ENCODE measurements at regions not wholly inside any gene's neighbourhood (a gene's known extent, or its start where the extent isn't known, plus 50 kb on each side); places are given as distances from the start of the nearest gene placed in this dataset.
"Not testable (repeated sequence)": the region's sequence is repeated elsewhere in the genome, so short reads cannot be mapped to it uniquely, and the experiment has no call there.

DNA sequence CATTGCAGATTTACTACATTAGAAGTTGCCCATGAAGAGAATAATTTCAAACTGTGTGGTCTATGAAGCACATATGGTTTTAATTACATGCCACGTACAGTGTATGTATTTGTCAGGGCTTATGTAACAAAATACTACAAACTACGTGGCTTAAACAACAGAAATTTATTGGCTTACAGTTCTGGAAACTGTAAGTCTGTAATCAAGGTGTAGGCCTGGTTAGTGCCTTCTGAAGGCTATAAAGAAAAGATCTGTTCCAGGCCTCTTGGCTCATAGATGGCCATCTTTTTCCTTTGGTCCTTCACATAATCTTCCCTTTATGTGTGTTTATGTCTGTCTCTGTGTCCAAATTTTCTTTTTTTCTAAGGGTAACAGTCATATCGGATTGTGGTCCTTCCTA lies 1160.2 kb downstream of the FAM133A start:
- H3K36me3 ChIP-seq (replicated peaks): no peaks in the 10 kb centered on the region
- H3K4me1 ChIP-seq: no peaks in the 10 kb centered on the region
- no peaks in the 10 kb centered on the region for H3K9me3 ChIP-seq
- no peaks in the 10 kb centered on the region for H3K27me3 ChIP-seq (ENCODE audit: low read depth)
- DNase-seq (ENCODE audit: low spot score in 2 of 2): no peak
- no peak overlapping the region for H3K4me3 ChIP-seq
- in situ Hi-C loops (cut with MboI; ENCODE audit: low sequenced_read_pairs): no loop called here

DNA sequence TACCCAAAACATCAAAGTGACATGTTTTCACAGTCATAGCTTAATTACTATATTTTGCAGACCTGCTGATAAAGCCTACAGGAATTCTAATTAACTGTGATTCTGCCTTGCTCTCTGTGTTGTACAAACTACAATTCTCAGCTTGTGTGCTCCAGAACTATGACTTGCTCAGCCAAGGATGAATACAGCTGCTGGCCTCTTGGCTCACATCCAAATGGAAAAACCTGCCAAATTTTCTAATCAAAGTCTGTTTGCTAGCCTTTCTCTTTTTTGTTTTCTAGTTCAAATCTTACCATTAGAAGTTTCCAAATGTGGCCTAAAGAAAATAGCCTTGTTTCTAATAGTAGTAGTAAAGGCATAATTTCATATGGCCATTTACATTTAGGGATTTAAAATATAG lies 1176.8 kb downstream of the FAM133A start:
- Histone ChIP-seq H3K9me3 (no peaks in the 10 kb centered on the region), H3K27me3 (ENCODE audit: low read depth) (no peaks in the 10 kb centered on the region), H3K4me1 (no peaks in the 10 kb centered on the region), H3K4me3 (no peak overlapping the region), H3K36me3 (replicated peaks) (no peaks in the 10 kb centered on the region)
- in situ Hi-C loops (cut with MboI; ENCODE audit: low sequenced_read_pairs): no loop called here
- DNase-seq (ENCODE audit: low spot score in 2 of 2): no peak

DNA sequence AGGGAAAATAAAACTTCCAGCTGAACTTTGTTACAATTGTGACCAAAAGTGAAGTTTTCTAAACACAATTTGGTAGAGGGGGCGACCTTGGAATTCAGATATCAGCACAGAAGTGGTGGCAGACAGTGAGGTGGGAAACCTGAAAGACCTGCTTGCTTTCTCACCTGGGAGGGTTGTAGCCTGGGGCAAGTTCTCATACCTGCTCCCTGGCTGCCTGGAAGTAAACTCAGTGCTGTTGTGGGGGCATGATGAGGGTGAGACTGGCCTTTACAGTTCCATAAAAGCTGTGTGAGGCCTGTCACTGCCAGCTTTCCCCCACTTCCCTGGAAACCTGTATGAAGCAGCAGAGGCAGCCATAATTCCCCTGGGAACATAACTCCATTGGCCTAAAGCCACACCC lies 1180.2 kb downstream of the FAM133A start:
- Histone ChIP-seq H3K4me3 (no peak overlapping the region), H3K9me3 (no peaks in the 10 kb centered on the region), H3K36me3 (replicated peaks) (no peaks in the 10 kb centered on the region), H3K27me3 (ENCODE audit: low read depth) (no peaks in the 10 kb centered on the region), H3K4me1 (no peaks in the 10 kb centered on the region)
- DNase-seq (ENCODE audit: low spot score in 2 of 2): no peak
- in situ Hi-C loops (cut with MboI; ENCODE audit: low sequenced_read_pairs): no loop called here

DNA sequence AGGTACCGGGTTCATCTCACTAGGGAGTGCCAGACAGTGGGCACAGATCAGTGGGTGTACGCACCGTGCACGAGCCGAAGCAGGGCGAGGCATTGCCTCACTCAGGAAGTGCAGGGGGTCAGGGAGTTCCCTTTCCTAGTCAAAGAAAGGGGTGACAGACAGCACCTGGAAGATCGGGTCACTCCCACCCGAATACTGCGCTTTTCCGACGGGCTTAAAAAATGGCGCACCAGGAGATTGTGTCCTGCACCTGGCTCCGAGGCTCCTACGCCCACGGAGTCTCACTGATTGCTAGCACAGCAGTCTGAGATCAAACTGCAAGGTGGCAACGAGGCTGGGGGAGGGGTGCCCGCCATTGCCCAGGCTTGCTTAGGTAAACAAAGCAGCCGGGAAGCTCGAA lies 1188.5 kb downstream of the FAM133A start:
- H3K9me3 ChIP-seq; H3K36me3 ChIP-seq (replicated peaks); DNase-seq (ENCODE audit: low spot score in 2 of 2); H3K27me3 ChIP-seq (ENCODE audit: low read depth); in situ Hi-C loops (cut with MboI; ENCODE audit: low sequenced_read_pairs); H3K4me3 ChIP-seq; H3K4me1 ChIP-seq: not testable (repeated sequence)

DNA sequence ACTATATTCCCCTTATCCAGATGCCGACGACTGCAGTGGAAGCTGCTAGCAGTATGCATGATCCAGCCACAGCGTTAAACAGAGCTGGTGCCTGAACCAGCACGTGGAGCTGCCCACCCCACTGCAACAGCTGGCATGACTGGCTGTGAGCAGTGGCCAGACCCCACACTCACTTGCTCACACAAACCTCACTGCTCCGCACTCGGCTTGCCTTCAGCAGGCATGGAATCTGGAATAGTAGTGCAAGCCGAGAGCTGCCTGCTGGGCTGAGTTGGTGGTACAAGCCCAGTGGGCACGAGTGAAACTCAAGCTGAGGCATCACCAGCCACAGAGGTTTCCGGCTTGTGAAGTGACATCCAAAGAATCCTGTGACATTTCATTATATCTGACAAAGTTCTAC lies 1197.6 kb downstream of the FAM133A start:
- no peak for DNase-seq (ENCODE audit: low spot score in 2 of 2)
- Histone ChIP-seq H3K9me3 (peaks cover 2% of the 10 kb centered on the region; the same call in 1 of the 2 replicates), H3K27me3 (ENCODE audit: low read depth) (no peaks in the 10 kb centered on the region), H3K4me1 (no peaks in the 10 kb centered on the region), H3K4me3 (no peak overlapping the region), H3K36me3 (replicated peaks) (no peaks in the 10 kb centered on the region)
- in situ Hi-C loops (cut with MboI; ENCODE audit: low sequenced_read_pairs): no loop called here

DNA sequence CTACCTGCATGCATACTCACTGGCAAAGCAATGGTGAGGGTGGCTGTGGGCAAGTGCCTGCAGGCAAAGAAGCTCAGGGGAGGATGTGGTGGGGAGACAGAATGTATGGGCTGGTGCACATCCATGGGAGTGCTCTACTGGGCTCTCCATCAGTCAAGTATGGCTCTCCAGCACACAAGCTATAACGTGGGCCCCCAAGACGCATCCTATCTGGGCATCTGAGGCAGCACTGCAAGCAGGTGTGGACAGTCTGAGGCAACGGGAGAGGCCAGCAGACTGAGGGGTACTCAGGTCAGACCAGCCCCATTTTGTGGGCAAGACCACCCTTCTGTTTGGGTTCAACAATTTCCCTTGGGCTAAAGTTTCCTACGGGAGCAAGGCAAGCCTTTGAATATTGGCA lies 1227.8 kb downstream of the FAM133A start:
- Histone ChIP-seq H3K4me3 (no peak overlapping the region), H3K9me3 (no peaks in the 10 kb centered on the region), H3K36me3 (replicated peaks) (no peaks in the 10 kb centered on the region), H3K27me3 (ENCODE audit: low read depth) (no peaks in the 10 kb centered on the region), H3K4me1 (no peaks in the 10 kb centered on the region; the same call in 1 of the 2 replicates)
- in situ Hi-C loops (cut with MboI; ENCODE audit: low sequenced_read_pairs): no loop called here
- DNase-seq (ENCODE audit: low spot score in 2 of 2): no peak

DNA sequence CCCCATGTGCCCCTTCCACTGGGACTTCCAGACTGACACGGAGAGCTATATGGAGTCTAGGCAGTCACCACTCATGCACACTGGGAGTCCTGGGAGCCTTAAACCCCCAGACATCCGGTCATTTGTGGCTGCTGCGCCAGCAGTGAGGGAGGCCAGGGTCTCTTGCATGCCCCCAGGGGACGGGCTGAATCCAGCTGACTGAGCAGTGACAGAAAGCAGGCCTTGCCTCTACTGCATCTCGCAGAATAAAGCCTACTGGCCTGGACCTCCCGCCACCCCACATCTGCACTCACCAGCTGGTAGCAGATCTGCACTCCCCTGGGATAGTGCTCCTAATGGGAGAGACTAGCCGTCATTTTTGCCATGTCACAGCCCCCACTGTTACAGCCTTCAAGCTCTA lies 1234.2 kb downstream of the FAM133A start:
- Histone ChIP-seq H3K4me3 (no peak overlapping the region), H3K4me1 (no peaks in the 10 kb centered on the region; the same call in 1 of the 2 replicates), H3K36me3 (replicated peaks) (no peaks in the 10 kb centered on the region), H3K27me3 (ENCODE audit: low read depth) (no peaks in the 10 kb centered on the region), H3K9me3 (no peaks in the 10 kb centered on the region)
- no peak for DNase-seq (ENCODE audit: low spot score in 2 of 2)
- in situ Hi-C loops (cut with MboI; ENCODE audit: low sequenced_read_pairs): no loop called here

DNA sequence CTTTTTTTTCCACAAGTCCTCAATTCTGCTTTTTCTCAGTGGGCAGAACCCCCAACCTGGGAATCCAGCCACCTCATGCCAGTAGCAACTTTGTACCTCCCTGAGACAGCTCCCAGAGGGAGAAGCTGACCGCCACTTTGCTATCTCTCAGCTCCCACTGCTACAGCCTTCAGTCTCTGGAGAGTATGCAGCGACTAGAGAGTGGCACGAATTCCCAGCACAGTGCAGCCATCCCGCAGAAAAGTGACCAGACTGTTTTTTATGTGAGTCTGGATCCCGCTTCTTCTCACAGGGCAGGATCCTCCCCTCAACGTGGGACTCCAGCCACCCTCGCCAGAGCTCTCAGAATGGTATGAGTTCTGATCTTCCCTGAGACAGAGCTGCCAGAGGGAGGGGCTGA lies 1234.6 kb downstream of the FAM133A start:
- in situ Hi-C loops (cut with MboI; ENCODE audit: low sequenced_read_pairs): no loop called here
- Histone ChIP-seq H3K36me3 (replicated peaks) (no peaks in the 10 kb centered on the region), H3K9me3 (no peaks in the 10 kb centered on the region), H3K27me3 (ENCODE audit: low read depth) (no peaks in the 10 kb centered on the region), H3K4me1 (no peaks in the 10 kb centered on the region; the same call in 1 of the 2 replicates), H3K4me3 (no peak overlapping the region)
- no peak for DNase-seq (ENCODE audit: low spot score in 2 of 2)

DNA sequence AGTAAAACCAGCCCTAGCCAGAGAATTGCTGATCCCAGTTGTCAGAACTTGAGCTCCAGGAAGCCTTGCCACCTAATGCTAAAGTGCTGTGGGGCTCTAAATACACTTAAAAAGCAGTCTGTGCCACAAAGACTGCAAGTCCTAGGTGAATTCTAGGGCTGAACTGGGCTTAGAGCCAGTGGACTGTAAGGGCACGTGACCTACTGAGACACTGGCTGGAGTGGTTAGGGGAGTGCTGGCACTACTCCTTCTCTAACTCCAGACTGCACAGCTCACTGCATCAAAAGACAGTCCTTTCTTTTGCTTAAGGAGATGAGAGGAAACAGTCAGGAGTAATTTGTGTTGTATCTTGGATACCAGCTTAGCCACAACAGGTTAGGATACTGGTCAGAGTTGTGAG lies 1240.2 kb downstream of the FAM133A start:
- no peaks in the 10 kb centered on the region for H3K9me3 ChIP-seq
- no peaks in the 10 kb centered on the region for H3K36me3 ChIP-seq (replicated peaks)
- no peaks in the 10 kb centered on the region for H3K4me1 ChIP-seq
- H3K27me3 ChIP-seq (ENCODE audit: low read depth): no peaks in the 10 kb centered on the region
- no peak overlapping the region for H3K4me3 ChIP-seq
- no peak for DNase-seq (ENCODE audit: low spot score in 2 of 2)
- in situ Hi-C loops (cut with MboI; ENCODE audit: low sequenced_read_pairs): no loop called here

DNA sequence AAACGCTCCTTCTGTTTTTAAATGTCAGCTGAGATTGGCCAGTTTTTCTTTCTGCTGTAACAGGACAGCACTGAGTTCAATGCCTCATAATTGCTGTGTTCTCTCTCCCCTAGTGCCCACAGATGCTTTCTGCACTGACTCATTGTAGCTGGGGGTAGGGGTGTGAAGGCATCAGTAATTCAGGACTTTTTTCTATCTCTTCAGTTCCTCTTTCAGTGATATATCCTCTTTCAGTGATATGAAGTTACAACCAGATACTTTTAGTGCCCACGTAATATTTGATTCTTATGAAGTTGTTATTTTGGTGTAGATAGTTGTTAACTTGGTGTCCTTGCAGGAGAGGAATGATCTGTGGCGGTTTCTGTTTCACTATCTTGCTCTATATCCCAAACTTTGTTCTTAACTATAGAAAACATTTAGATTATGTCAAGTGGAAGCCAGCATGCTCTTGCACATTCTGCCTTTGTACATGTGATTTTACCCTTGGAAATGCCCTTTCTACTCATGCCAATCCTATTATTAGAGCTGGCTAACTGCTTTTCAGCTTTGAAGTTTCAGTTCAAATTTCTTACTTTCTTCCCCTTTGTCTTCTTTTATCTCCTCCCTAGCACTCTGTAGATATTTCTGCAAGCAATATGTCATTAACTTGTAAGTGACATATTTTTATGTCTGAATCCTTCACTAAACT lies 1258.4 kb downstream of the FAM133A start:
- Histone ChIP-seq H3K4me3 (no peak overlapping the region), H3K27me3 (ENCODE audit: low read depth) (no peaks in the 10 kb centered on the region)

DNA sequence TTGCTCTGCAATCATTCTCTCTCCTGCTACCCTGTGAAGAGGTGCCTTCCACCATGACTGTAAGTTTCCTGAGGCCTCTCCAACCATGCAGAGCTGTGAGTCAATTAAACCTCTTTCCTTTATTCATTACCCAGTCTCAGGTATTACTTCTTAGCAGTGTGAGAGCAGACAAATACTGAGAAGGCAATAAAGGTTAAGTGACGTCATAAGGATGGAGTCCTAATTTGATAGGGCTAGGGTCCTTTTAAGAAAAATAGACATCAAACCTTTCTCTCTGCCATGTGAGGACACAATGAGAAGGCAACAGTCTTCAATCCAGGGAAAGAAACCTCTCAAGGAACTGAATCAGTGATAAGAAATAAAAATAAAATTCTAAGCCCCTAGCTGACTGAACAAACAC lies 1262.7 kb downstream of the FAM133A start:
- Histone ChIP-seq H3K9me3 (no peaks in the 10 kb centered on the region), H3K4me1 (no peaks in the 10 kb centered on the region), H3K4me3 (no peak overlapping the region), H3K36me3 (replicated peaks) (no peaks in the 10 kb centered on the region), H3K27me3 (ENCODE audit: low read depth) (no peaks in the 10 kb centered on the region)
- in situ Hi-C loops (cut with MboI; ENCODE audit: low sequenced_read_pairs): no loop called here
- DNase-seq (ENCODE audit: low spot score in 2 of 2): no peak

More for the DNA sequence above, 1258.4 kb downstream of the FAM133A start:
- in situ Hi-C loops (cut with MboI; ENCODE audit: low sequenced_read_pairs): no loop called here
- Histone ChIP-seq H3K36me3 (replicated peaks) (no peaks in the 10 kb centered on the region), H3K9me3 (no peaks in the 10 kb centered on the region), H3K4me1 (no peaks in the 10 kb centered on the region)
- DNase-seq (ENCODE audit: low spot score in 2 of 2): no peak

DNA sequence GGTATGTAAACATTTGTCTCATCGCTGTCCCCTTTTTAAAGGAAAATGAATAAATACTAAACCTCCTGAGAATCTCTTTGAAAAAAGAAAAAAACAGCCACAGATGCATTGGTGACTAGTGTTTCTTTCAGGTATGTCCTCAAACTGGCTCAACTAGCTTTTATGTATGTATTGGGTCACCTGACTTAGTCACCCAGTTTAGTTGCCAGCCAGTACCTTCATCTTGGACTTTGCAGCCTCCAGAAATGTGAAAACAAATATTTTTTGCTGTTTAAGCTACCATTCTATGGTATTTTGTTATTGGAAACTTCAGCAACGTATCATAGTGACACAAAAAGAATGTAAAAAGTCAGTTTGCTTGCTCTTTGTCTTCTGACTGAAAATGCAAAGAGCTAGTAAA lies 1263.5 kb downstream of the FAM133A start:
- no peak for DNase-seq (ENCODE audit: low spot score in 2 of 2)
- no peaks in the 10 kb centered on the region for H3K9me3 ChIP-seq
- no peak overlapping the region for H3K4me3 ChIP-seq
- no peaks in the 10 kb centered on the region for H3K27me3 ChIP-seq (ENCODE audit: low read depth)
- H3K36me3 ChIP-seq (replicated peaks): no peaks in the 10 kb centered on the region
- H3K4me1 ChIP-seq: no peaks in the 10 kb centered on the region
- in situ Hi-C loops (cut with MboI; ENCODE audit: low sequenced_read_pairs): no loop called here

DNA sequence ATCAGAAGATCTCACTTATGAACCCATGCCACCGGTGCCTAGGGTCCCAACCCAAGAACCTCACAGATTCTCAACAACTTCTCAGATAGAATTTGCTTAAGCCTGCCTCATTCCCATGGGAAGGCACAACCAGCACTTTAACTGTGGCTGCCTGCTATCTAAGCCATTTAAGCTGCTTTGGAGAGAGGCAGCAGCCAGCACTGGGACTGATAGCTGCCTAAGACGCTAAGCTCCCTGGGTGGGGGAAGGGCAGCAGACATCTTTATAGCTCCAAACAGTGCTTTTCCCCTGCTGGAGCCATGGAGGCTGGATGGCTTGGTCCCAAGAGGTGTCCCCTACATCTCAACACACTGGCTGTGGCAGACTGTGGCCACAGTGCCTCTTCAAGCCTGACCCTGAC lies 1268.6 kb downstream of the FAM133A start:
- Histone ChIP-seq H3K9me3 (no peaks in the 10 kb centered on the region), H3K27me3 (ENCODE audit: low read depth) (no peaks in the 10 kb centered on the region), H3K36me3 (replicated peaks) (no peaks in the 10 kb centered on the region), H3K4me3 (no peak overlapping the region), H3K4me1 (no peaks in the 10 kb centered on the region)
- in situ Hi-C loops (cut with MboI; ENCODE audit: low sequenced_read_pairs): no loop called here
- no peak for DNase-seq (ENCODE audit: low spot score in 2 of 2)

DNA sequence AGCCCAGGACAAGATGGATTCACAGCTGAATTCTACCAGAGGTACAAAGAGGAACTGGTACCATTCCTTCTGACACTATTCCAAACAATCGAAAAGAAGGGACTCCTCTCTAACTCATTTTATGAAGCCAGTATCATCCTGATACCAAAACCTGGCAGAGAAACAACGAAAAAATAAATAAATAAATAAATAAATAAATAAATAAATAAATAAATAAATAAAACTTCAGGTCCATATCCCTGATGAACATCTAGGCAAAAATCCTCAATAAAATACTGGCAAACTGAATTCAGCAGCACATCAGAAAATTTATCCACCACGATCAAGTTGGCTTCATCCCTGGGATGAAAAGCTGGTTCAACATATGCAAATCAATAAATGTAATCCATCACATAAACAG lies 1272.1 kb downstream of the FAM133A start:
- H3K36me3 ChIP-seq (replicated peaks); in situ Hi-C loops (cut with MboI; ENCODE audit: low sequenced_read_pairs); H3K27me3 ChIP-seq (ENCODE audit: low read depth); H3K4me3 ChIP-seq; H3K9me3 ChIP-seq; H3K4me1 ChIP-seq; DNase-seq (ENCODE audit: low spot score in 2 of 2): not testable (repeated sequence)

DNA sequence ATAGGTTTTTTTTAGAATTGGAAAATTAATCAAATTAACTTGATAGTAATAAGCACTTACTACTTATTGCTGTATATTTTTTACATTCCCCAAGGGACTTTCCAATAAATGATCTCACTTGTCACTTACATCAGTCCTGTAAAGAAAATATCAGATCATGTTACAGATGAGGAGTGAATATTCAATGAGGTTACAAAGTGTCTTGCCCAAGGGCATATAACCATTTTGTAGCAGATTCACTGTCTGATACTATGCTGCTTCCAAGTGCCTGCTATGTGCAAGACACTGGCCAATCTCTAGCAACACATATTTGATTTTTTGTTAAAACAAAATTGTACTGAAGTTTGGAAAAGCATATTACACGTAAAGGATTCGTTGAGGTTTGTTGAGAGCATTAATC lies 1287.7 kb downstream of the FAM133A start:
- peak; percentile 8 to 65 for DNase-seq (ENCODE audit: low spot score in 2 of 2)
- H3K9me3 ChIP-seq: no peaks in the 10 kb centered on the region
- in situ Hi-C loops (cut with MboI; ENCODE audit: low sequenced_read_pairs): no loop called here

More for the DNA sequence above, 1287.7 kb downstream of the FAM133A start:
- Histone ChIP-seq H3K36me3 (replicated peaks) (no peaks in the 10 kb centered on the region), H3K4me3 (no peak overlapping the region), H3K27me3 (ENCODE audit: low read depth) (no peaks in the 10 kb centered on the region), H3K4me1 (peaks cover 4% of the 10 kb centered on the region; the same call in 1 of the 2 replicates)

Data from HAP-1 (cell line).